Sigmoid colon (tissue), 6 donors: ENCODE measurements at regions not wholly inside any gene's neighbourhood (a gene's known extent, or its start where the extent isn't known, plus 50 kb on each side); places are given as distances from the start of the nearest gene placed in this dataset.

Experiments
- DNase-seq: peaks from one replicate; pipeline ENCODE4 v3.0.0-alpha.2; 2019
- H3K27ac ChIP-seq, 4 donors: fragments of 200-600 bp; sonication (generic); one replicate each; pipeline ENCODE4 v1.5.1; 2016 to 2019; ENCODE audit warnings: mild to moderate bottlenecking in 1 of 4
- H3K27me3 ChIP-seq, 3 donors: fragments of 200-600 bp; sonication (generic); one replicate each; pipeline ENCODE4 v1.5.1; 2019; ENCODE audit warnings: mild to moderate bottlenecking in 1 of 3
- H3K36me3 ChIP-seq, 4 donors: fragments of 200-600 bp; sonication (generic); one replicate each; pipeline ENCODE4 v1.5.1; 2016 to 2019
- H3K4me1 ChIP-seq, 4 donors: fragments of 200-600 bp; sonication (generic); one replicate each; pipeline ENCODE4 v1.5.1; 2017 to 2019
- H3K4me3 ChIP-seq, 4 donors: fragments of 200-600 bp; sonication (generic); one replicate each; pipeline ENCODE4 v1.5.1; 2017 to 2019; ENCODE audit warnings: mild to moderate bottlenecking in 2 of 4, moderate library complexity in 1 of 4
- H3K9me3 ChIP-seq, 4 donors: fragments of 200-600 bp in 3 of 4; sonication (generic) in 3 of 4; one replicate each; pipeline versions ENCODE4 v1.5.1 to v1.6.1; 2013 to 2019
- EP300 ChIP-seq, 4 donors: sonication (generic); formaldehyde crosslinking; IDR thresholded peaks; one replicate each; pipeline ENCODE4 v1.6.1; 2017; ENCODE audit warnings: antibody characterized with exemption in 4 of 4
- POLR2A ChIP-seq, 2 donors: fragments of 450-650 bp; IDR thresholded peaks; one replicate each; pipeline ENCODE4 v1.6.1; 2016; ENCODE audit warnings: antibody characterized with exemption in 2 of 2, mild to moderate bottlenecking in 2 of 2, moderate library complexity in 2 of 2
- POLR2AphosphoS5 ChIP-seq, 4 donors: sonication (generic); formaldehyde crosslinking; IDR thresholded peaks; one replicate each; pipeline ENCODE4 v1.6.1; 2017; ENCODE audit warnings: antibody characterized with exemption in 4 of 4
- WGBS, 2 donors: extraction: QIAGEN DNeasy Blood & Tissue Kit; methylation state at CpG; one replicate each; pipeline ENCODE4 v1.1.7; 2013; 5-methylcytosine and 5-hydroxymethylcytosine counted together
- intact Hi-C: fragments of 100-400 bp; cut with DNase I; formaldehyde crosslinking; loops from one replicate; pipeline ENCODE4 v1.15.1; 2023
- TF ChIP-seq, protein P1 (sequence below), 4 experiments: fragments of 450-650 bp in 3 of 4; fragments of 200-600 bp in 1 of 4; IDR thresholded peaks; one replicate each; pipeline ENCODE4 v1.5.1; 2016 to 2019; ENCODE audit warnings: antibody characterized with exemption in 4 of 4, mild to moderate bottlenecking in 3 of 4, moderate library complexity in 2 of 4
- donor health status: healthy with polysubstance abuse.
- donor health status: healthy.

DNA sequence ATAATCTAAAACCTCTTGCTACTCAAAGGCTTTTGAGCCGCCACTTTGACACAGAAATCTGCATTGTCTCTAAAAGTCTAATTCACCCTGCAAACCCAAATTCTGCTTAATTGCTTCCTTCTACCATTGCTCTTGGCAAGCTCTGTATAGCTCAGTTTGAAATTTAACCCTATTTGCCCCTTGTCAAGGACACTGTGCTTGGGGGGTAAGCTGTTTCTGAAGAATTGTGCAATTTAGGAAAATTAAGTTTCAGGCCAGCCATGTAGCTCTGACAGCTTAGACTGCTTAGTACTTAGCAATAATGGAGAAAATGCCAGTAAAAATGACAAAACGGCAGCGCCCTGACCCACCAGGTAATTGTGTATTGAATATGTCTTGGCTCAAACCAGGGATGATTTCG, 282.2 kb downstream of the OLFM4 start:
- no peak overlapping the region for H3K4me3 ChIP-seq
- intact Hi-C loops: no loop called here
- no peaks in the 10 kb centered on the region for H3K36me3 ChIP-seq
- WGBS, 2 donors: 67 to 77% methylated on average over 4 of the region's 4 CpGs
- no peak overlapping the region for H3K27ac ChIP-seq
- H3K9me3 ChIP-seq: no peaks in the 10 kb centered on the region
- TF ChIP-seq EP300 (IDR thresholded peaks at IDR 0.05) (no peak), POLR2AphosphoS5 (IDR thresholded peaks at IDR 0.05) (no peak), POLR2A (IDR thresholded peaks at IDR 0.05) (no peak)
- TF ChIP-seq, protein P1, sequence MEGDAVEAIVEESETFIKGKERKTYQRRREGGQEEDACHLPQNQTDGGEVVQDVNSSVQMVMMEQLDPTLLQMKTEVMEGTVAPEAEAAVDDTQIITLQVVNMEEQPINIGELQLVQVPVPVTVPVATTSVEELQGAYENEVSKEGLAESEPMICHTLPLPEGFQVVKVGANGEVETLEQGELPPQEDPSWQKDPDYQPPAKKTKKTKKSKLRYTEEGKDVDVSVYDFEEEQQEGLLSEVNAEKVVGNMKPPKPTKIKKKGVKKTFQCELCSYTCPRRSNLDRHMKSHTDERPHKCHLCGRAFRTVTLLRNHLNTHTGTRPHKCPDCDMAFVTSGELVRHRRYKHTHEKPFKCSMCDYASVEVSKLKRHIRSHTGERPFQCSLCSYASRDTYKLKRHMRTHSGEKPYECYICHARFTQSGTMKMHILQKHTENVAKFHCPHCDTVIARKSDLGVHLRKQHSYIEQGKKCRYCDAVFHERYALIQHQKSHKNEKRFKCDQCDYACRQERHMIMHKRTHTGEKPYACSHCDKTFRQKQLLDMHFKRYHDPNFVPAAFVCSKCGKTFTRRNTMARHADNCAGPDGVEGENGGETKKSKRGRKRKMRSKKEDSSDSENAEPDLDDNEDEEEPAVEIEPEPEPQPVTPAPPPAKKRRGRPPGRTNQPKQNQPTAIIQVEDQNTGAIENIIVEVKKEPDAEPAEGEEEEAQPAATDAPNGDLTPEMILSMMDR (IDR thresholded peaks at IDR 0.05): no peak
- no peaks in the 10 kb centered on the region for H3K27me3 ChIP-seq
- DNase-seq: no peak
- no peaks in the 10 kb centered on the region for H3K4me1 ChIP-seq

DNA sequence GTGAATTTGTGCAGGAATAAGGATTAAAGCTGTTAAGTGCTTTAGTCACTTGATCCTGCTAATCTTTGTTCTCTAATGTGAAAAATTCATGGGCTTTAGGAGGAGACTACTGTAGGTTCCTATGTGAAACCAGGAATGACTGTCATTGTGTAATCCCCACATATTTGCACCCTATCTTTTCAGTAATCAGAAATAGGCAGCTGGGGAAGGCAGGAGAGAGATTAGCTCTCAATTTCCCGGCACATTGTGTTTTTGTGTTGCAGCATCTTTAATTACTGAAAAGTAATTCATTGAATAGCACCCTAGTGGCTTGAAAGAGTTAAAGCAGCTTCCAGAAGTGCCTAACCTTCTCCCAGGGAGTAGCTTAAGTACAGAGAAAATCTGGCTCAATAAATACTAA, 282.9 kb downstream of the OLFM4 start:
- Histone ChIP-seq H3K27ac (no peak overlapping the region), H3K9me3 (no peaks in the 10 kb centered on the region), H3K4me1 (no peaks in the 10 kb centered on the region), H3K36me3 (no peaks in the 10 kb centered on the region), H3K4me3 (no peak overlapping the region), H3K27me3 (no peaks in the 10 kb centered on the region)
- 36 to 48% methylated on average over 1 of the region's 1 CpG for WGBS, 2 donors
- no peak for DNase-seq
- TF ChIP-seq POLR2AphosphoS5 (IDR thresholded peaks at IDR 0.05) (no peak), POLR2A (IDR thresholded peaks at IDR 0.05) (no peak), EP300 (IDR thresholded peaks at IDR 0.05) (no peak)
- TF ChIP-seq, protein P1 (IDR thresholded peaks at IDR 0.05): no peak
- intact Hi-C loops: no loop called here

DNA sequence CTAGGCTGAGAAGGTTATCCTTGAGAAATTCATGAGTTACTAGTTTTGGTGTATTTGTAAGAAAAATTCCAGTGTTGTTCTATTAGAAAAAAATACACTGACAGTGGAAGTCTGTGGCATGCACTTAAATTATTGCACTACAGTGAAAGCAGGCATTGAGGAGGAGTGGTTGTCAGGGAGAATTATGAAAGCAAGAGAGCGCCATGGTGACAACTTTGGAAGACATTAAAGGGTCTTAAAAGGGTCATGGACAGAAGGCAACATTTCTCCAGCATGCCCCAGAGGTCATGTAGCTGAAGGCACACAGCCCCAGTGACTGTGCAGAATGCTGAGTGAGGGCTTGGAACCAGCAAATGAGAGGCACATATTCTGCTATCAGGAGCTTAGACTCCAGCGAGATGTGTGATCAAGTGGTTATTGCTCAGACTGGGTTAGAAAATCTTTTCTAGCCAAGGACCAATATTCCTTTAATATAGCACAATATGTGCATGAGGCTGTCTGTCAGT, 292.7 kb downstream of the OLFM4 start:
- no peaks in the 10 kb centered on the region for H3K4me1 ChIP-seq
- no peak for TF ChIP-seq POLR2AphosphoS5 (IDR thresholded peaks at IDR 0.05)
- no peak for TF ChIP-seq POLR2A (IDR thresholded peaks at IDR 0.05)
- TF ChIP-seq, protein P1 (IDR thresholded peaks at IDR 0.05): no peak
- no peak for TF ChIP-seq EP300 (IDR thresholded peaks at IDR 0.05)
- no peak overlapping the region for H3K27ac ChIP-seq
- WGBS, 2 donors: 76 to 80% methylated on average over 2 of the region's 2 CpGs
- H3K36me3 ChIP-seq: no peaks in the 10 kb centered on the region
- no peak for DNase-seq
- intact Hi-C loops: no loop called here
- no peaks in the 10 kb centered on the region for H3K27me3 ChIP-seq
- H3K4me3 ChIP-seq: no peak overlapping the region
- H3K9me3 ChIP-seq: no peaks in the 10 kb centered on the region

DNA sequence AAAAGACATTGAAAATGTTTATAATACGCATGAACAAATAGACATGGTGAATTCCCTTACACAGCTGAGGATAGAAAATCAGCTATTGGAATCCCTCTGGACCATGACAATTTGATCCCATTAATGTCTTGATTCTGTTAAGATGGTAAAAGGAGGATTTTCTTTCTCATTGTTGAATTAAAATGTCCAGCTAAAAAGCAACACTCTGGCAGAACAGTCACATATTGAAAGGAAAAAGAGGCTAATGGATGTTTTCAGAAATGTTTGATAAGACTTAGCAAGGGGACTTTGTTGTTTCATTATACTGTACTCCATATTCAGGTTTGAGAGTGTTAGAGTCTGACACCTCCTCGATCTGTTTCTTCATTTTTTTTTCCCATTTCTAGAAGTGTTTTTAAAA, 296.0 kb downstream of the OLFM4 start:
- intact Hi-C loops: no loop called here
- H3K27me3 ChIP-seq: no peaks in the 10 kb centered on the region
- WGBS, 2 donors: 61 to 65% methylated on average over 2 of the region's 2 CpGs
- TF ChIP-seq EP300 (IDR thresholded peaks at IDR 0.05) (no peak), POLR2A (IDR thresholded peaks at IDR 0.05) (no peak), POLR2AphosphoS5 (IDR thresholded peaks at IDR 0.05) (no peak)
- TF ChIP-seq, protein P1 (IDR thresholded peaks at IDR 0.05): no peak
- peaks cover 0 to 6% (median 0%) of the 10 kb centered on the region in 4 donors for H3K4me1 ChIP-seq
- H3K36me3 ChIP-seq: no peaks in the 10 kb centered on the region
- no peak overlapping the region for H3K27ac ChIP-seq
- no peak overlapping the region for H3K4me3 ChIP-seq
- no peaks in the 10 kb centered on the region for H3K9me3 ChIP-seq
- no peak for DNase-seq

DNA sequence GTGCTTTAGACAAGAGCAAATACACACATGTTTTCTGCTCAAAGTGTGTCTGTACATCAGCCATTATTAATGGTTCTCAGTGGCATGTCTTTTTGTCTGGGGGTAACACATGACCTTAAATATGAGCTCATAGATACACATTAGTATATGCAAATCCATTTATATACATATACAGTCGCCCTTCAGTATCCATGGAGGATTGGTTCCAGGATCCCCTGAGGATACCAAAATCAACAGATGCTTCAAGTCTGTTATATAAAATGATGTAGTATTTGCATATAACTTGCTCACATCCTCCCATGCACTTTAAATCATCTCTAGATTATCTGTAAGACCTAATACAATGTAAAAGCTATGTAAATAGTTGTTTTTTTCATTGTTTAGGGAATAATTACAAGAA, 298.1 kb downstream of the OLFM4 start:
- Histone ChIP-seq H3K9me3 (no peaks in the 10 kb centered on the region), H3K4me1 (peaks cover 0 to 6% (median 0%) of the 10 kb centered on the region in 4 donors), H3K27ac (no peak overlapping the region), H3K4me3 (no peak overlapping the region), H3K27me3 (no peaks in the 10 kb centered on the region), H3K36me3 (no peaks in the 10 kb centered on the region)
- no peak for DNase-seq
- intact Hi-C loops: no loop called here
- TF ChIP-seq POLR2A (IDR thresholded peaks at IDR 0.05) (no peak), POLR2AphosphoS5 (IDR thresholded peaks at IDR 0.05) (no peak), EP300 (IDR thresholded peaks at IDR 0.05) (no peak)
- TF ChIP-seq, protein P1 (IDR thresholded peaks at IDR 0.05): no peak
- 65 to 68% methylated on average over 1 of the region's 1 CpG for WGBS, 2 donors
